Prostate gland (tissue), 2 donors: ENCODE measurements at regions not wholly inside any gene's neighbourhood (a gene's known extent, or its start where the extent isn't known, plus 50 kb on each side); places are given as distances from the start of the nearest gene placed in this dataset.
"Not testable (repeated sequence)": the region's sequence is repeated elsewhere in the genome, so short reads cannot be mapped to it uniquely, and the experiment has no call there.

Experiments used
- DNase-seq: peaks from one replicate; pipeline ENCODE4 v3.0.0-alpha.2; 2019; ENCODE audit warnings: low spot score
- H3K27ac ChIP-seq, 2 donors: fragments of 200-600 bp; sonication (generic); 2 replicates each; pipeline ENCODE4 v1.5.1; 2017 to 2019
- H3K27me3 ChIP-seq: fragments of 200-600 bp; sonication (generic); replicated peaks from 2 replicates; pipeline ENCODE4 v1.5.1; 2019; ENCODE audit not compliant: insufficient read depth
- H3K36me3 ChIP-seq, 2 donors: fragments of 200-600 bp; sonication (generic); 1 replicate in 1 of 2; 2 replicates in 1 of 2; pipeline versions ENCODE4 v1.5.1 to v1.8.1; 2017 to 2019
- H3K4me1 ChIP-seq: fragments of 200-600 bp; sonication (generic); replicated peaks from 2 replicates; pipeline ENCODE4 v1.5.1; 2019
- H3K4me3 ChIP-seq, 2 donors: fragments of 200-600 bp; sonication (generic); 2 replicates each; pipeline ENCODE4 v1.5.1; 2017 to 2019
- H3K9me3 ChIP-seq: fragments of 200-600 bp; sonication (generic); 2 replicates; pipeline ENCODE4 v1.5.1; 2017
- POLR2A ChIP-seq: fragments of 450-650 bp; IDR thresholded peaks from one replicate; pipeline ENCODE4 v1.6.1; 2016; ENCODE audit warnings: antibody characterized with exemption, mild to moderate bottlenecking
- POLR2AphosphoS5 ChIP-seq: sonication (generic); formaldehyde crosslinking; IDR thresholded peaks from one replicate; pipeline ENCODE4 v1.6.1; 2017; ENCODE audit warnings: antibody characterized with exemption
- WGBS: methylation state at CpG from one replicate; pipeline ENCODE4 v1.1.5; 2018; 5-methylcytosine and 5-hydroxymethylcytosine counted together
- intact Hi-C: fragments of 100-400 bp; cut with DNase I; formaldehyde crosslinking; loops from one replicate; pipeline ENCODE4 v1.14.2; 2022
- TF ChIP-seq, protein P1 (sequence below), 4 experiments: fragments of 200-600 bp in 2 of 4; fragments of 450-650 bp in 2 of 4; sonication (generic) in 2 of 4; IDR thresholded peaks; 1 replicate in 3 of 4; 2 replicates in 1 of 4; pipeline ENCODE4 v1.5.1; 2016 to 2019; ENCODE audit warnings: antibody characterized with exemption in 4 of 4, mild to moderate bottlenecking in 2 of 4, moderate library complexity in 2 of 4

DNA sequence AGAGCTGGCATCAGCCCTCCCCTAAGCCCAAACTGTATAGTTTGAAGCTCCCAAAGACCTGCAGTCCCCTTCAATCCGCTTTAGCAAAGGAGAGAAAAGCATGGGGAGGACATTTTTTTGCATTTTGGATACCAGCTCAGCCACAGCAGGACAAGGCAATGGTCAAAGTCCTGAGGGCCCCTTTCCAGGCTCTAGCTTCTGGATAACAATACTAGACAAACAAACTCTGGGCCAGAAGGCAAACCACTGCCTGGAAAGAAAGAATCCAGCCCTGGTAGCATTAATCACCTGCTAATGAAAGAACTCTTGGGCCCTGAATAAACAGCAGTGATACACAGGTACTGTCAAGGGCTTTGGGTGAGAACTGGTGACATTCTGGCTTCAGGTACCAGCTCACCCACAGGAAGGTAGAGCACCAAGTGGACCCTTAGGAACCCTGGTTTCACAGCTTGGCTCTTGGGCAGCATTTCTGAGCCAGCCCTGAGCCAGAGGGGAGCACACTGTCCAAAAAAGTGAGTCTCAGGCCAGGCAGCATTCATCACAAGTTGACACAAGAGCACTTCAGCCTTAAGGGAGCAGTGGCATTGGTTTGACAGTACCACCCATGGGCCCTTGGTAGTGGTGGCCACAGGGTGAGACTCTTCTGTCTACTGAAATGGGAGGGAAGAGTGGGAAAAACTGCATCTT is 62.5 kb downstream of the SPIN3 start:
- no peak for DNase-seq
- intact Hi-C loops: no loop called here
- TF ChIP-seq POLR2AphosphoS5 (no peak), POLR2A (no peak)
- TF ChIP-seq, protein P1, sequence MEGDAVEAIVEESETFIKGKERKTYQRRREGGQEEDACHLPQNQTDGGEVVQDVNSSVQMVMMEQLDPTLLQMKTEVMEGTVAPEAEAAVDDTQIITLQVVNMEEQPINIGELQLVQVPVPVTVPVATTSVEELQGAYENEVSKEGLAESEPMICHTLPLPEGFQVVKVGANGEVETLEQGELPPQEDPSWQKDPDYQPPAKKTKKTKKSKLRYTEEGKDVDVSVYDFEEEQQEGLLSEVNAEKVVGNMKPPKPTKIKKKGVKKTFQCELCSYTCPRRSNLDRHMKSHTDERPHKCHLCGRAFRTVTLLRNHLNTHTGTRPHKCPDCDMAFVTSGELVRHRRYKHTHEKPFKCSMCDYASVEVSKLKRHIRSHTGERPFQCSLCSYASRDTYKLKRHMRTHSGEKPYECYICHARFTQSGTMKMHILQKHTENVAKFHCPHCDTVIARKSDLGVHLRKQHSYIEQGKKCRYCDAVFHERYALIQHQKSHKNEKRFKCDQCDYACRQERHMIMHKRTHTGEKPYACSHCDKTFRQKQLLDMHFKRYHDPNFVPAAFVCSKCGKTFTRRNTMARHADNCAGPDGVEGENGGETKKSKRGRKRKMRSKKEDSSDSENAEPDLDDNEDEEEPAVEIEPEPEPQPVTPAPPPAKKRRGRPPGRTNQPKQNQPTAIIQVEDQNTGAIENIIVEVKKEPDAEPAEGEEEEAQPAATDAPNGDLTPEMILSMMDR (IDR thresholded peaks at IDR 0.05): no peak
- no peaks in the 10 kb centered on the region for H3K36me3 ChIP-seq
- H3K27ac ChIP-seq: no peak overlapping the region
- no CpG with 5 or more reads among the region's 1 CpG for WGBS
- no peak overlapping the region for H3K4me3 ChIP-seq
- no peaks in the 10 kb centered on the region for H3K9me3 ChIP-seq
- H3K4me1 ChIP-seq: no peaks in the 10 kb centered on the region
- no peaks in the 10 kb centered on the region for H3K27me3 ChIP-seq

DNA sequence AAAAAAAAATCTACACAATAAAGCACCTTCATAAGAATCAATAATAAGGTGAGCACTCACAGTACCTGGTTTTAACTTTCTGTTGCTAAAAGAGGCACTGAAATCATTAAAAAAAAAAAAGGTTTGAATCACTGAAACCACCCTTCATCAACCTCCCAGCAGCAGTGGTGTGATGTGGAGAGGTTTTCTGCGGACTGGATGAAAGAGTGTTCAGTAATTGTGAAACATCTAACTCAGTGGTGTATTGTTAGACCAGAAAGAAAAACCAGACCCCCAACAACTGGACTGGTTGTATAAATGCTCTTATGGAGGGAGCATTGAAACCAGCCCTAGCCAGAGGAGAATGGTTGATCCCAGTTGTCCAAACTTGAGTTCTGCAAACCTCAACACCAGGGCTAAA is 63.2 kb downstream of the SPIN3 start:
- Histone ChIP-seq H3K27ac (no peak overlapping the region), H3K9me3 (no peaks in the 10 kb centered on the region), H3K4me3 (no peak overlapping the region), H3K4me1 (no peaks in the 10 kb centered on the region), H3K36me3 (no peaks in the 10 kb centered on the region), H3K27me3 (no peaks in the 10 kb centered on the region)
- DNase-seq: no peak
- TF ChIP-seq POLR2AphosphoS5 (no peak), POLR2A (no peak)
- TF ChIP-seq, protein P1 (IDR thresholded peaks at IDR 0.05): no peak
- 64% methylated on average over 1 of the region's 1 CpG for WGBS
- intact Hi-C loops: no loop called here

DNA sequence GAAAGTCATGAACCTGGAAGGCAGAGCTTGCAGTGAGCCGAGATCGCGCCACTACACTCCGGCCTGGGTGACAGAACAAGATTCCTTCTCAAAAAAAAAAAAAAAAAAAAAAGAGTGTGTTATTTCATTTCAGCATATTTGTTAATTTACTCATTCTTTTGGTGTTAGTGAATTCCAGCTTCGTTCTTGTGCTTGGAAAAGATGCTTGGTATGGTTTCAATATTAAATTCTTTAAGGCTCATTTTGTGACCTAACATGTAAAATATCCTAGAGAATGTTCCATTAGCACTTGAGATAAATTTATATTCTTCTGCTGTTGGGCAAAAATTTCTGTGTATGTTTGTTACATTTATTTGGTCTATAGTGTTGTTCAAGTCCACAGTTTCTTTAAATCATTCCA is 66.8 kb downstream of the SPIN3 start:
- DNase-seq: no peak
- Histone ChIP-seq H3K27me3 (no peaks in the 10 kb centered on the region), H3K4me1 (no peaks in the 10 kb centered on the region), H3K4me3 (no peak overlapping the region), H3K36me3 (no peaks in the 10 kb centered on the region), H3K27ac (no peak overlapping the region), H3K9me3 (no peaks in the 10 kb centered on the region)
- TF ChIP-seq POLR2A (no peak), POLR2AphosphoS5 (no peak)
- TF ChIP-seq, protein P1 (IDR thresholded peaks at IDR 0.05): no peak
- intact Hi-C loops: no loop called here
- 83% methylated on average over 5 of the region's 5 CpGs for WGBS

DNA sequence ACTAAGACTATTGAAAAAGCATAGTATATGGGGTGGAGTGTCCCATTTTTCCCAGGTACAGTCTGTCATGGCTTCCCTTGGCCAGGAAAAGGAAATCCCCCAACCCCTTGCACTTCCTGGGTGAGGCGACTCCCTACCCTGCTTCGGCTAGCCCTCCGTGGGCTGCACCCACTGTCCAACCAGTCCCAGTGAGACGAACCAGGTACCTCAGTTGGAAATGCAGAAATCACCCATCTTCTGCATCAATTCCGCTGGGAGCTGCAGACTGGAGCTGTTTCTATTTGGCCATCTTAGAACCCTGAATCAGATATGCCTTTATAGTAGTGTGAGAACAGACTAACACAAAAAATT is 74.4 kb downstream of the SPIN3 start:
- H3K27me3 ChIP-seq, H3K36me3 ChIP-seq, H3K4me3 ChIP-seq, H3K9me3 ChIP-seq, H3K4me1 ChIP-seq, H3K27ac ChIP-seq, intact Hi-C loops, DNase-seq: not testable (repeated sequence)
- WGBS: 96% methylated on average over 5 of the region's 5 CpGs

DNA sequence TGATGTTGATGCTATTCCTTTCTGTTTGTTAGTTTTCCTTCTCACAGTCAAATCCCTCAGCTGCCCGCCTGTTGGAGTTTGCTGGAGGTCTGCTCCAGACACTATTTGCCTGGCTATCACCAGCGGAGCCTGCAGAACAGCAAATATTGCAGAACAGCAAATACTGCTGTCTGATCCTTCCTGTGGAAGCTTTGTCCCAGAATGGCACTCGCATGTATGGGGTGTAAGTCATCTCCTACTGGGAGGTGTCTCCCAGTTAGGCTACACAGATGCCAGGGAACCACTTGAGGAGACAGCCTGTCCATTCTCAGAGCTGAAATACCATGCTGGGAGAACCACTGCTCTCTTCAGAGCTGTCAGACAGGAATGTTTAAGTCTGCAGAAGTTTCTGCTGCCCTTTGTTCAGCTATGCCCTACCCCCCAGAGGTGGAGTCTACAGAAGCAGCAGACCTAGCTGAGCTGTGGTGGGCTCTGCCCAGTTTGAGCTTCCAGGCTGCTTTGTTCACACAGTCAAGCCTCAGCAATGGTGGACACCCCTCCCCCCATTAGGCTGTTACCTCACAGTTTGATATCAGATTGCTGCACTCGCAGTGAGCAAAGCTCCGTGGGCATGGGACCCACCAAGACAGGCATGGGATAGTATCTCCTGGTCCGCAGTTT is 74.9 kb downstream of the SPIN3 start:
- no peak overlapping the region for H3K27ac ChIP-seq
- peak; percentile 17 for DNase-seq
- intact Hi-C loops: no loop called here
- H3K9me3 ChIP-seq: no peaks in the 10 kb centered on the region
- no peak overlapping the region for H3K4me3 ChIP-seq
- no peaks in the 10 kb centered on the region for H3K4me1 ChIP-seq
- TF ChIP-seq, protein P1 (IDR thresholded peaks at IDR 0.05): no peak
- no peak for TF ChIP-seq POLR2AphosphoS5
- no peak for TF ChIP-seq POLR2A
- 73% methylated on average over 6 of the region's 6 CpGs for WGBS
- H3K36me3 ChIP-seq: no peaks in the 10 kb centered on the region
- no peaks in the 10 kb centered on the region for H3K27me3 ChIP-seq
